ENCODE measurements at regions not wholly inside any gene's neighbourhood (a gene's known extent, or its start where the extent isn't known, plus 50 kb on each side); places are given as distances from the start of the nearest gene placed in this dataset. TPM values are rescaled to one million over a fixed set of nuclear protein-coding genes. Genes with fewer than 3 reads are reported as not detected.
"Not testable (repeated sequence)": the region's sequence is repeated elsewhere in the genome, so short reads cannot be mapped to it uniquely, and the experiment has no call there.

DNA sequence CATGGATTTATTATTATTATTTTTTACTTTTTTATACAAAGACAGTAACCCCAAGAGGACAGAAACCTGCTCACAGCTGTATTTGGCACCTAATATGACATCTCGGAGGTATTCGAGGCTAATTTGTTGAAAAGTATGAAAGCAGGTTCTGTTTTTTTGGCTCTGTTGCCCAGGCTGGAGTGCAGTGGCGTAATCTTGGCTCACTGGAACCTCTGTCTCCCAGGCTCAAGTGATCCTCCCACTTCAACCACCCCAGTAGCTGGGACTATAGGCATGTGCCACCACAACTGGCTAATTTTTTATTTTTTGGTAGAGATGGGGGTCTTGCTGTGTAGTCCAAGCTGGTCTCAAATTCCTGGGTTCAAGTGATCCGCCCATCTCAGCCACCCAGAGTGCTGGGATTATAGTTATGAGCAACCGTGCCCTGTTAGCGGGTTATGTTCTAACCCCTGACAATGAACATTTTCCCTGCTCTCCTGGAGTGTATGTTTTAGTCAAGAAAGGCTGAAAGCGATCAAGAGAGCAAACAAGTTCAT, 53.7 kb upstream of the ZNF217 start:
- DNase-seq (ENCODE audit: low read depth), result no peak

DNA sequence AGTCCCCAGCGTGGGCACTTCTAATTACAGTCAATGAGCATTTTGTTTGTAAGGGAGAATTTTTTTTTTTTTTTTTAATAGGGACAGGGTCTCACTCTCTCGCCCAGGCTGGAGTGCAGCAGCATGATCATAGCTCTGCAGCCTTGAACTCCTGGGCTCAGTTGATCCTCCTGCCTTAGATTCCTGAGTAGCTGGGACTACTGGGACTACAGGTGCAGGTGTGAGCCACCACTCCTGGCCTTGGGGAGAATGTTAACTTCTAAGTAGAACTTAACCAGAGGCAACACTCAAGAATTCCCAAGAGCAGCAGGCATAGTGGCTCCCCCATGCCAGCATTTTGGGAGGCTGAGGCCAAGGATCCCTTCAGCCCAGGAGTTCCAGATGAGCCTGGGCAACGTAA, 52.9 kb upstream of the ZNF217 start:
- no peak for DNase-seq (ENCODE audit: low read depth)

DNA sequence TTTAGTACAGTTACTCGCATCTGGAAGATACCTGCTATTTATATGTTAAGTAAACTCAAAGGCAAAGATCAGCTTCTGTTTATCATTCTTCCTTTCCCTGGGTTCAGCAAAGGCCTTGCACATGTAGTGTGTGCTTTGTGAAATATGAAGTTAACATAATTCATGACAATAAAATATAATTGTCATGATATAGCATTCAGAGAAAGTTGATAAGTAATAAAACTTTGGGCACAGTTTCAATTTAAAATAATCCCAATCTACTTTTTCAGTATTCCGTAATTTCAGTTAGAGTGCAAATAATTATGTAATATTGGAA, 51.9 kb upstream of the ZNF217 start:
- DNase-seq (ENCODE audit: low read depth), result no peak

DNA sequence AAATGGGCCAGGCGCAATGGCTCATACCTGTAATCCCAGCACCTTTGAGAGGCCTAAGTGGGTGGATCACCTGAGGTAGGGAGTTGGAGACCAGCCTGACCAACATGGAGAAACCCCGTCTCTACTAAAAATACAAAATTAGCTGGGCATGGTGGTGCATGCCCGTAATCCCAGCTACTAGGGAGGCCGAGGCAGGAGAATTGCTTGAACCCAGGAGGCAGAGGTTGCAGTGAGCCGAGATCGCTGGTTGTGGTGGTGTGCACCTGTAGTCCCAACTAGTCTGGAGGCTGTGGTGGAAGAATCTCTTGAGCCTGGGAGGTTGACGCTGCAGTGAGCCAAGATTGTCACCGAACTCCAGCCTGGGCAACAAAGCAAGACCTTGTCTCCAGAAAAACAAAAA, 50.5 kb upstream of the ZNF217 start:
- DNase-seq (ENCODE audit: low read depth), result not testable (repeated sequence)

Small RNA genes in the stretch of these regions (small RNA-seq; reads per million reads assigned to genes)
- gene RNU7-14P, result not detected
